HG02763 (cell line): ENCODE measurements at regions not wholly inside any gene's neighbourhood (a gene's known extent, or its start where the extent isn't known, plus 50 kb on each side); places are given as distances from the start of the nearest gene placed in this dataset.

Experiments
- ATAC-seq: cut with Tn5 transposase; IDR thresholded peaks from one replicate; pipeline ENCODE4 v1.9.1; 2021; ENCODE audit warnings: mild to moderate bottlenecking, moderate library complexity; ENCODE audit not compliant: unreplicated experiment

DNA sequence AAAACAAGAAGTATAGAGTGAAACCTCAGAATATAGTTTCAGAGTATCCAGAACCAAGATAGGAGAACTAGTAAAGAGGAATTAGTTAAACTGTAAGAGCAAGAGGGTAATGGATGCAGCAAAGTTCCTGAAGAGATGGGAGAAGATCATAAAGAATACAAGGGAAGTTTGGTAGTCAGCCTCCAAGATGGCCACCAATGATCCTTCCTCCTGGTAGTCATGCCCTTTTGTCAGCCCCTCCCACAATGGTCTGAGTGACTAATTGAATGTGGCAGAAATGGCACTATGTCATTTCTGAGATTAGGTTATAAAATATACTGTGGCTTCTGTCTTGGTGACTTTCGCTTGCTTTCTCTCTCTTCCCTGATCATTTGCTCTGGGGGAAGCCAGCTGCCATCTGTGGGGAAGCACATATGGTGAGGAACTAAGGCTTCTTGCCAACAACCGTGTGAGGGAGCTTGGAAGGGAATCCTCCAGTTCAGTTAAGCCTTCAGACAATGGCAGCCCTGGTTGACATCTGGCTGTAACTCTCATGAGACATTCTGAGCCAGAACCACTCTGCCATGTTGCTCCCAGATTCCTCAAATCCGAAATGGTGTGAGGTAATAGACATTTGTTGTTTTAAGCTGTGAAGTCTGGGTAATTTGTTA is 55.3 kb upstream of the AMN1 start:
- no peak for ATAC-seq

DNA sequence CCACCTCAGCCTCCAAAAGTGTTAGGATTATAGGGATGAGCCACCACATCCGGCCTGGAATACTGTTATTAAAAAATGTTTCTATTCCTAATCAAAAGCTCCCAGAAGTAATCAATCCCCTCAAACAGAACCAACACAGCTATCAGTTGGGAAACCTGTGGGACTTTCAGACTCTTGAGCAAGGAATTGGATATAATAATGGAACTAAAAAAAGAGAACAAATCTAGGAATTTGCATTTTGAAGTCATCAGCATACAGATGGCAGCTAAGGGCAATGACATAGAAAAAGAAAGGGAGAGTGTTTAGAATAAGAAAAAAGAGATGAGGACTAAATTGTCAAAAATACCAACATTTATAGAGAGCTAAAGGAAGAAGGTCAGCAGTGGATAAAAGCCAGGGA is 54.7 kb upstream of the AMN1 start:
- no peak for ATAC-seq

DNA sequence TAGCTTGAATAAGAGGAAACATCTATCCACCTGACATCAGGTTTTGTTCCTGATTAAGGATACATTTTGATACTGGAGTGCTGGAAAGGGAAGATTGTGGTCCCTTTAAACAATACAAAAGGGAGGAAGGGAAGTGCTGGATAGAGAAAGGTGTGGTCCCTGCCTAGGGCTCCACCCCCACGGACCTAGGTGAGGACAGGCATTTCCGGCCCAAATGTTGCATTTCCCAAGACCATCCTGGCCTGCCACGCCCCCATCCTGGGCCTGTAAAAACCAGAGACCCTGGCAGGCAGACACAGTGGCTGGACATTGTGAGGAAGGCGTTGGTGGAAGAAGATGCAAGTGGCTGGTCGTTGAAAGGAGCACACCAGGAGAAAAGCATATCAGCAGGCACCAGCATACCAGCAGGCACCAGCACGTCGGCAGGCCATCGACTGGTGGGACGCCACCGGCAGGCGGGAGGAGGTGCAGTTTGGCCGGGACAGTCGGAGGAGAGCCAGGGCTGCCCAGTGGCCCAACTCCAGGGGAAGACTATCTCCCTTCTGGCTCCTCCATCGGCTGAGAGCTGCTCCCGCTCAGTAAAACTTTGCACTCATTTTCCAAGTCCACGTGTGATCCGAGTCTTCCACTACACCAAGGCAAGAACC is 53.2 kb upstream of the AMN1 start:
- ATAC-seq: no peak

DNA sequence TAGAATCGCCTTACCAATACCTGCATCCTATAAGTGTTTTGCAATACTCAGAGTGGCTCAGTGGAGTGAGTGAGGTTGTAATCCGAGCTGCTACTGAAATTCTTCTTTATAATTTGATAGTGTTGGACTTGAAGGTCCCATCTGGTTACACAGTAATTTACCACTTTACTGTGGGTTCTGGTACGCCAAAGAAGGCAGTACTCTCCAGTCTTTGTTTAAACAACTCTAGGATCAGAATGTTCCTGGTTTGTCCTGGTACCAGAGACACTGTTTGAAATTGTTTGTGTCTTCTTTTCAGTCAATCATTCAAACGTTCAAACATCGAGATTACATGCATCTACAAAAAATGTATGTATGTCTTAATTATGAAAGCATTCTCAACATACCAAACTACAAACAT is 51.3 kb upstream of the AMN1 start:
- ATAC-seq: no peak

DNA sequence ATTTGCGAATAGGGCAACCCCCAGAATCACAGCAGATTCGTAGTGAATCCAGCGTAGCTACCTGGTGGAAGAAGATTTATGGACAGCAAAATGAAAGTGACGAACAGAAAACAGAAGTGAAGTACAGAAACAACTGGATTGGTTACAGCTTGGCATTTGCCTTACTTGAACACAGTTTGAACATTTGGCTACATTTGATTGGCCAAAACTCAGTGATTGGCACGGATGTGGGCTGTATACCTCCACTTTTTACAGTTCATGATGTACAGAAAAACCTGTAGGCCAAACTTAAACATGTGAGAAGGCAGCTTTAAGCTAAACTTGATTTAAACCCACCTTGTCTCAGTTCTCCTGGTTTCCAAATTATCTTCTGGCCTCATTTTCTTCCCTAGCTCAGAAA is 49.9 kb upstream of the AMN1 start:
- no peak for ATAC-seq
